ENCODE measurements at regions not wholly inside any gene's neighbourhood (a gene's known extent, or its start where the extent isn't known, plus 50 kb on each side); places are given as distances from the start of the nearest gene placed in this dataset.
"Not testable (repeated sequence)": the region's sequence is repeated elsewhere in the genome, so short reads cannot be mapped to it uniquely, and the experiment has no call there.

DNA sequence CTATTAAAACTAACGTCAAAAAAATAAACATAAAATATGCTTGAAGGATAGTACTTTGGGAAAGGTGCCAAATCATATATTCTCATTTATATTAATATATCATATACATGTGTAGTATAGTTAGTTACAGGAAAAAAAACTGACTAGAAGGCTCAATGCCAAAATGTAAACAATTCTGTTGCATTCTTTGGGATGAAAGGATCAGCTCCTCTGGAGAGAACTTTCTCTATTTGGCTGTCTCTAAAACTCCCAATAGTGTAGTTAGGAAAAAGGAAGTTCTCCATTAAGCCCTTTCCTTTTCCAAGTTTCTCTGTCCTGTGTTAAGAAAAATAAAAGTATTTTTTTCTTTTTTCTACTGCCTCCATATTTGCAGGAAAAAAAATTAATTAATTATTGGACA, 86.5 kb upstream of the BTN3A2 start:
- H3K27me3 Mint-ChIP-seq = no peaks in the 10 kb centered on the region

DNA sequence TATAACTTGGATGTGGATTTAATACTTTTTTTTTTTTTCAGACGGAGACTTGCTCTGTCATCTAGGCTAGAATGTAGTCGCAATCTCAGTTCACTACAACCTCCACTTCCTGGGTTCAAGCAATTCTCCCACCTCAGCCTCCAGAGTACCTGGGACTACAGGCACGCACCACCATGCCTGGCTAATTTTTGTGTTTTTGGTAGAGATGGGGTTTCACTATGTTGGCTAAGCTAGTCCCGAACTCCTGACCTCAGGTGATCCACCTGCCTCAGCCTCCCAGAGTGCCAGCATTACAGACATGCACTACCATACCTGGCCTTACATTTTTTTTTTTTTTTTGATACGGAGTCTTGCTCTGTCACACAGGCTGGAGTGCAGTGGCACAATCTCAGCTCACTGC, 85.6 kb upstream of the BTN3A2 start:
- ATAC-seq; CTCF ChIA-PET; DNase-seq; H3K4me3 Mint-ChIP-seq; H3K27ac Mint-ChIP-seq; POLR2A ChIA-PET; intact Hi-C loops (cut with micrococcal nuclease); H3K27me3 Mint-ChIP-seq; H3K9me3 Mint-ChIP-seq; H3K36me3 Mint-ChIP-seq (ENCODE audit: low read depth): not testable (repeated sequence)
- H3K4me1 Mint-ChIP-seq (ENCODE audit: low read depth) = peaks cover 15% of the 10 kb centered on the region

More for the DNA sequence above, 86.5 kb upstream of the BTN3A2 start:
- H3K4me3 Mint-ChIP-seq = no peak overlapping the region
- ChIA-PET POLR2A (interaction anchor here (0.7 to 2.1 kb wide), 3 partner anchors 9 to 62 kb away, joined by 3 to 10 read pairs (median 3); a partner anchor contains a TSS), CTCF (no interaction called here)
- no peak for ATAC-seq
- peaks cover 10% of the 10 kb centered on the region for H3K4me1 Mint-ChIP-seq (ENCODE audit: low read depth)
- H3K36me3 Mint-ChIP-seq (ENCODE audit: low read depth) = no peaks in the 10 kb centered on the region
- no peak for DNase-seq
- intact Hi-C loops (cut with micrococcal nuclease) = no loop called here
- H3K9me3 Mint-ChIP-seq = no peaks in the 10 kb centered on the region
- no peak overlapping the region for H3K27ac Mint-ChIP-seq
- TF ChIP-seq, protein P1, sequence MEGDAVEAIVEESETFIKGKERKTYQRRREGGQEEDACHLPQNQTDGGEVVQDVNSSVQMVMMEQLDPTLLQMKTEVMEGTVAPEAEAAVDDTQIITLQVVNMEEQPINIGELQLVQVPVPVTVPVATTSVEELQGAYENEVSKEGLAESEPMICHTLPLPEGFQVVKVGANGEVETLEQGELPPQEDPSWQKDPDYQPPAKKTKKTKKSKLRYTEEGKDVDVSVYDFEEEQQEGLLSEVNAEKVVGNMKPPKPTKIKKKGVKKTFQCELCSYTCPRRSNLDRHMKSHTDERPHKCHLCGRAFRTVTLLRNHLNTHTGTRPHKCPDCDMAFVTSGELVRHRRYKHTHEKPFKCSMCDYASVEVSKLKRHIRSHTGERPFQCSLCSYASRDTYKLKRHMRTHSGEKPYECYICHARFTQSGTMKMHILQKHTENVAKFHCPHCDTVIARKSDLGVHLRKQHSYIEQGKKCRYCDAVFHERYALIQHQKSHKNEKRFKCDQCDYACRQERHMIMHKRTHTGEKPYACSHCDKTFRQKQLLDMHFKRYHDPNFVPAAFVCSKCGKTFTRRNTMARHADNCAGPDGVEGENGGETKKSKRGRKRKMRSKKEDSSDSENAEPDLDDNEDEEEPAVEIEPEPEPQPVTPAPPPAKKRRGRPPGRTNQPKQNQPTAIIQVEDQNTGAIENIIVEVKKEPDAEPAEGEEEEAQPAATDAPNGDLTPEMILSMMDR (IDR thresholded peaks at IDR 0.05) = no peak

DNA sequence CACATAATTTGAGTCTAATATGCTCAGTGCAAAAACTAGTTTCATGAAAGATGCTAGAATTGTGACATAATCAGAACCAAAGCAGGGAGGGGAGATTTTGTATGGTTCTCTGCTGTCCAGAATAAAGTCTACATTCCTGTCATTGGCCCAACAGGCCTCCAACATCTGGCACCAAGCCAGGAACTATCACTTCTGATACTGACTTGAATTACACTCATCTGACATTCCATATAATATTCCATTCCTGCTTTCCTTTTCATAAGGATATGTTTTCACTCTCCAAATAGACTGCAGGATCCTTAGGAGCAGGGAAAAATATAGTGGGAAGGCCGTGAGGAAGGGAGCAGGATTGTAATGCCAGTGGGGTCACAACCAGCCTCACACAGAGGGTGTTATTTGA, 84.6 kb upstream of the BTN3A2 start:
- no peaks in the 10 kb centered on the region for H3K36me3 Mint-ChIP-seq (ENCODE audit: low read depth)
- CTCF ChIA-PET = interaction anchor here (1.0 kb wide), 1 partner anchor 42 kb away, joined by 4 read pairs; no protein-coding TSS in a partner anchor
- peaks cover 15% of the 10 kb centered on the region for H3K4me1 Mint-ChIP-seq (ENCODE audit: low read depth)
- intact Hi-C loops (cut with micrococcal nuclease) = no loop called here
- POLR2A ChIA-PET = interaction anchor here (1.1 to 6.1 kb wide), 2 partner anchors 7 to 155 kb away, joined by 3 to 242 read pairs; a partner anchor contains a TSS
- H3K27ac Mint-ChIP-seq = no peak overlapping the region
- DNase-seq (no peak), ATAC-seq (no peak)
- H3K27me3 Mint-ChIP-seq = no peaks in the 10 kb centered on the region
- TF ChIP-seq, protein P1 (IDR thresholded peaks at IDR 0.05) = no peak
- H3K4me3 Mint-ChIP-seq = no peak overlapping the region
- H3K9me3 Mint-ChIP-seq = no peaks in the 10 kb centered on the region

GRCh38 chr6:26284537-26285142, 80.4 kb upstream of the BTN3A2 start:
- peaks cover 3% of the 10 kb centered on the region for H3K36me3 Mint-ChIP-seq (ENCODE audit: low read depth)
- H3K27ac Mint-ChIP-seq = peak overlapping the region; percentile 100
- H3K4me1 Mint-ChIP-seq (ENCODE audit: low read depth) = peaks cover 15% of the 10 kb centered on the region
- DNase-seq = peak; percentile 77
- ChIA-PET CTCF (interaction anchor here (0.7 to 2.6 kb wide), 6 partner anchors 11 to 310 kb away, joined by 3 to 22 read pairs (median 4); a partner anchor contains a TSS), POLR2A (interaction anchor here (0.7 to 6.1 kb wide), 46 partner anchors 8 to 1587 kb away, joined by 3 to 242 read pairs (median 5); partner anchors contain the start of gene HMGN4)
- TF ChIP-seq, protein P1 (IDR thresholded peaks at IDR 0.05) = no peak
- H3K27me3 Mint-ChIP-seq = peaks cover 2% of the 10 kb centered on the region
- intact Hi-C loops (cut with micrococcal nuclease) = loop anchor here (1.0 to 2.0 kb wide), 2 partner anchors 11 to 28 kb away; no protein-coding TSS in a partner anchor
- H3K9me3 Mint-ChIP-seq = peaks cover 5% of the 10 kb centered on the region
- peak overlapping the region; percentile 88 for H3K4me3 Mint-ChIP-seq
- peak; percentile 14 for ATAC-seq

DNA sequence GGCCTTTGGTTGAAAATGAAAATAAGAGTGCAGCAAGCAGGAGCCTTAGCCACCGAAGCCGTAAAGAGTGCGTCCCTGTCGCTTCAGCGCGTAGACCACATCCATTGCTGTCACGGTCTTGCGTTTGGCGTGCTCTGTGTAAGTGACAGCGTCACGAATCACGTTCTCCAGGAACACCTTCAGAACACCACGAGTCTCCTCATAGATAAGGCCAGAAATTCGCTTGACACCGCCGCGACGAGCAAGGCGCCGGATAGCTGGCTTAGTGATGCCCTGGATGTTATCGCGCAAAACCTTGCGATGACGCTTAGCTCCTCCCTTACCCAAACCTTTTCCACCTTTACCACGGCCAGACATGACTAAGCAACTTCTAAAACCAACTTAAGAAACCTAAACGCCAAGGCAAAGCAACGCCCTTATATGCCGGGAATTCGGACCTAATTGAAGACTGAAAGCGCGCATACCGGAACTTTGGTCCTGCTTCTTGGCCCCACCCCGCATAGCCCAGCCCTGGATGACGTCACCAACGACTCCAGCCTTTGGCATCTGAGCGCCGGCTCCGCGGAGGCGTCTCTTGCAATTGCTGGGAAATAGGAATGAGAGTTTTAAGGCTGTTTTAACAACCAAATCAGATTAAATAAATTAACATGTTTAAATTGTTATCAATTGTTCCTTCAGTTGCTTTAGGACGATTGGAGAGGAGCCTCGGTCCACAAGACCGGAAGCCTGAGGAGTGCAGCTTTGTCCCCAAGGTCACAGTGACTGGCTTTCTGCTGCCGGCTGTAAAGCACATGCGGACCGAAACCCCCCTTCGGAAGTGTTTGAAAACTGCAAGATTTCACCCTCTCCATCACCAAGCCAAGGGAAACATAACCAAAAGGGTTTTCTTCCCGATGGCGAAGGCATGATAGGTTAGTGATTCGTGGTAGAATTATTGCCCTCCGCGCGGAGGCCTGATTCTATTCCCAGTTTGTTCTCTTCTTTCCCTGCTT, 79.6 kb upstream of the BTN3A2 start:
- DNase-seq = peak; percentile 99
- CTCF ChIA-PET = interaction anchor here (1.1 to 2.6 kb wide), 5 partner anchors 11 to 309 kb away, joined by 3 to 22 read pairs (median 5); a partner anchor contains a TSS
- H3K27me3 Mint-ChIP-seq = peaks cover 2% of the 10 kb centered on the region
- peak overlapping the region; percentile 100 for H3K27ac Mint-ChIP-seq
- POLR2A ChIA-PET = interaction anchor here (0.5 to 6.1 kb wide), 41 partner anchors 12 to 1587 kb away, joined by 3 to 242 read pairs (median 6); partner anchors contain the start of gene HMGN4
- TF ChIP-seq, protein P1 (IDR thresholded peaks at IDR 0.05) = no peak
- H3K4me3 Mint-ChIP-seq = peak overlapping the region; percentile 88
- peaks cover 5% of the 10 kb centered on the region for H3K9me3 Mint-ChIP-seq
- peaks cover 3% of the 10 kb centered on the region for H3K36me3 Mint-ChIP-seq (ENCODE audit: low read depth)
- peak; percentile 79 for ATAC-seq
- intact Hi-C loops (cut with micrococcal nuclease) = loop anchor here (1.0 to 2.0 kb wide), 2 partner anchors 12 to 27 kb away; no protein-coding TSS in a partner anchor
- H3K4me1 Mint-ChIP-seq (ENCODE audit: low read depth) = peaks cover 15% of the 10 kb centered on the region

Data from activated CD8-positive, alpha-beta T cell treated with anti-CD3 and anti-CD28 coated beads for 36 hours (primary cell).